ENCODE measurements at regions not wholly inside any gene's neighbourhood (a gene's known extent, or its start where the extent isn't known, plus 50 kb on each side); places are given as distances from the start of the nearest gene placed in this dataset.
A peak's percentile ranks its signal among the peaks of the same experiment; 100 is the strongest.

GRCh38 chr15:38670128-38671005 is 105.8 kb upstream of the RASGRP1 start:
- H3K4me2 ChIP-seq (ENCODE audit: low read length): peak overlapping the region; percentile 65
- peaks cover 65% of the 10 kb centered on the region for H3K4me1 ChIP-seq (ENCODE audit: low read length)
- no peaks in the 10 kb centered on the region for H3K27me3 ChIP-seq (ENCODE audit: low read depth, low read length)

DNA sequence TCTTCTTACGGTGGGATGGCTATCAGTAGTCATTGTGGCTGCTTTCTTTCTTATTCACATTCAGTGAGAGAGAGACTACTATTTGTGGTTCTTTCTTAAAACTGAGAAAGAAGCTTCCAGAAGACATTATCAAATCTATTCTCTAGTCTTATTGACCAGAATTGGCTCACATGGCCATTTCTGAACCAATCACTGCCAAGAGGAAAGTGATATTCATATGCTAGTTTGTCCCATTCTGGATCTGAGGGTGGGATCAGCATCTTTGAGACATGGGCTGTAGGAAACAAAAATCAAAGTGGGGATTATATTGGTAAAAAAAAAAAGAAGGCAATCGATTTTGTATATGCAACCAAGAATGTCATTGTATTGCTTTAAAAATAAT is 106.4 kb upstream of the RASGRP1 start:
- Histone ChIP-seq H2AFZ (ENCODE audit: low read depth, low read length) (no peak overlapping the region), H3K4me1 (ENCODE audit: low read length) (peaks cover 72% of the 10 kb centered on the region), H3K36me3 (replicated peaks; ENCODE audit: low read depth, low read length) (no peaks in the 10 kb centered on the region), H3K9me3 (ENCODE audit: insufficient read depth, low read length) (no peaks in the 10 kb centered on the region), H3K27me3 (ENCODE audit: low read depth, low read length) (no peaks in the 10 kb centered on the region), H3K4me2 (ENCODE audit: low read length) (peak overlapping the region; percentile 65), H3K4me3 (ENCODE audit: low read length) (peak overlapping the region; percentile 48), H4K20me1 (ENCODE audit: insufficient read depth, low read length) (no peaks in the 10 kb centered on the region), H3K9ac (ENCODE audit: low read length) (peak overlapping the region; percentile 63; the same call in 1 of the 2 replicates), H3K79me2 (ENCODE audit: low read length) (no peaks in the 10 kb centered on the region), H3K27ac (ENCODE audit: low read length) (peak overlapping the region; percentile 92)
- TF ChIP-seq CTCF (IDR thresholded peaks at IDR 0.05; ENCODE audit: low read depth, low read length) (no peak), EZH2phosphoT487 (IDR thresholded peaks at IDR 0.05; ENCODE audit: low read depth) (no peak)

More at GRCh38 chr15:38670128-38671005, 105.8 kb upstream of the RASGRP1 start:
- Histone ChIP-seq H3K36me3 (replicated peaks; ENCODE audit: low read depth, low read length) (no peaks in the 10 kb centered on the region), H3K9me3 (ENCODE audit: insufficient read depth, low read length) (no peaks in the 10 kb centered on the region), H3K27ac (ENCODE audit: low read length) (peak overlapping the region; percentile 92), H3K79me2 (ENCODE audit: low read length) (no peaks in the 10 kb centered on the region), H4K20me1 (ENCODE audit: insufficient read depth, low read length) (no peaks in the 10 kb centered on the region), H3K9ac (ENCODE audit: low read length) (no peak overlapping the region; the same call in 1 of the 2 replicates), H3K4me3 (ENCODE audit: low read length) (peak overlapping the region; percentile 48), H2AFZ (ENCODE audit: low read depth, low read length) (no peak overlapping the region)
- TF ChIP-seq CTCF (IDR thresholded peaks at IDR 0.05; ENCODE audit: low read depth, low read length) (no peak), EZH2phosphoT487 (IDR thresholded peaks at IDR 0.05; ENCODE audit: low read depth) (no peak)

- H4K20me1 ChIP-seq (ENCODE audit: insufficient read depth, low read length): no peaks in the 10 kb centered on the region
- peak overlapping the region; percentile 48 for H3K4me3 ChIP-seq (ENCODE audit: low read length)
- H3K27me3 ChIP-seq (ENCODE audit: low read depth, low read length): no peaks in the 10 kb centered on the region
- H3K4me2 ChIP-seq (ENCODE audit: low read length): peak overlapping the region; percentile 65
- H2AFZ ChIP-seq (ENCODE audit: low read depth, low read length): peak overlapping the region; percentile 60; the same call in 1 of the 2 replicates
- no peaks in the 10 kb centered on the region for H3K36me3 ChIP-seq (replicated peaks; ENCODE audit: low read depth, low read length)
- no peaks in the 10 kb centered on the region for H3K79me2 ChIP-seq (ENCODE audit: low read length)
- H3K9ac ChIP-seq (ENCODE audit: low read length): peak overlapping the region; percentile 63
- H3K4me1 ChIP-seq (ENCODE audit: low read length): peaks cover 74% of the 10 kb centered on the region
- H3K27ac ChIP-seq (ENCODE audit: low read length): peak overlapping the region; percentile 92
- no peaks in the 10 kb centered on the region for H3K9me3 ChIP-seq (ENCODE audit: insufficient read depth, low read length)
- TF ChIP-seq EZH2phosphoT487 (IDR thresholded peaks at IDR 0.05; ENCODE audit: low read depth) (no peak), CTCF (IDR thresholded peaks at IDR 0.05; ENCODE audit: low read depth, low read length) (no peak)
Measured at GRCh38 chr15:38671675-38672254, 107.2 kb upstream of the RASGRP1 start.

GRCh38 chr15:38672273-38672672 is 107.7 kb upstream of the RASGRP1 start:
- H3K27me3 ChIP-seq (ENCODE audit: low read depth, low read length): no peaks in the 10 kb centered on the region
- H3K4me1 ChIP-seq (ENCODE audit: low read length): peaks cover 74% of the 10 kb centered on the region
- H3K4me2 ChIP-seq (ENCODE audit: low read length): peak overlapping the region; percentile 65
- H3K4me3 ChIP-seq (ENCODE audit: low read length): peak overlapping the region; percentile 48
- H2AFZ ChIP-seq (ENCODE audit: low read depth, low read length): peak overlapping the region; percentile 60; the same call in 1 of the 2 replicates
- no peaks in the 10 kb centered on the region for H3K9me3 ChIP-seq (ENCODE audit: insufficient read depth, low read length)
- H4K20me1 ChIP-seq (ENCODE audit: insufficient read depth, low read length): no peaks in the 10 kb centered on the region
- TF ChIP-seq EZH2phosphoT487 (IDR thresholded peaks at IDR 0.05; ENCODE audit: low read depth): no peak
- H3K36me3 ChIP-seq (replicated peaks; ENCODE audit: low read depth, low read length): no peaks in the 10 kb centered on the region
- peak overlapping the region; percentile 92 for H3K27ac ChIP-seq (ENCODE audit: low read length)
- peak overlapping the region; percentile 63 for H3K9ac ChIP-seq (ENCODE audit: low read length)
- no peaks in the 10 kb centered on the region for H3K79me2 ChIP-seq (ENCODE audit: low read length)

All from OCI-LY3 (cell line).